Endothelial cell of umbilical vein (primary cell): ENCODE measurements at regions not wholly inside any gene's neighbourhood (a gene's known extent, or its start where the extent isn't known, plus 50 kb on each side); places are given as distances from the start of the nearest gene placed in this dataset.

Experiments used
- BruUV-seq: library from RNA; stranded (reverse); fragments of 400-500 nt; replicated peaks from 2 replicates; lab custom pipeline; 2021; lab: Mats Ljungman, UMichigan
- CTCF ChIA-PET: fragments of 300-600, 350-600 bp; sonication (Branson Sonifier 250); formaldehyde crosslinking; loops from one replicate; lab custom pipeline; 2021; ENCODE audit warnings: antibody characterized with exemption, inconsistent platforms; lab: Charles Lee
- POLR2A ChIA-PET: fragments of 300-600, 350-600 bp; sonication (Branson Sonifier 250); formaldehyde crosslinking; loops from one replicate; lab custom pipeline; 2021; ENCODE audit warnings: antibody characterized with exemption, inconsistent platforms; lab: Charles Lee
- DNase-seq: peaks from one replicate; pipeline ENCODE4 v3.0.0-alpha.2; 2011; ENCODE audit warnings: low read depth, low spot score
- FAIRE-seq: peaks from 2 replicates; lab custom pipeline; 2011; peaks lifted over from hg19 to GRCh38; lab: Jason Lieb, UNC
- H2AFZ ChIP-seq: 2 replicates; pipeline ENCODE4 v1.6.0; 2012; ENCODE audit warnings: low read depth, low read length, control low read depth, inconsistent platforms
- H3K27ac ChIP-seq: 2 replicates; pipeline ENCODE4 v1.5.1; 2011; ENCODE audit warnings: low read depth, mild to moderate bottlenecking, control low read depth, low read length, moderate library complexity; ENCODE audit not compliant: insufficient read depth
- H3K27me3 ChIP-seq, 2 experiments: 2 replicates each; pipeline versions ENCODE4 v1.6.0 to v1.6.1; 2011; ENCODE audit warnings: low read length in 2 of 2, mixed read lengths in 1 of 2; ENCODE audit not compliant: control insufficient read depth in 2 of 2, insufficient read depth in 2 of 2
- H3K36me3 ChIP-seq, 2 experiments: 2 replicates in 1 of 2; 3 replicates in 1 of 2; pipeline ENCODE4 v1.5.1; 2011; ENCODE audit warnings: low read length in 2 of 2, mild to moderate bottlenecking in 1 of 2, moderate library complexity in 1 of 2; ENCODE audit not compliant: control insufficient read depth in 2 of 2, insufficient read depth in 2 of 2; ENCODE audit errors: extremely low read depth in 1 of 2
- H3K4me1 ChIP-seq: 3 replicates; pipeline ENCODE4 v1.5.1; 2011; ENCODE audit warnings: mild to moderate bottlenecking, low read length; ENCODE audit not compliant: control insufficient read depth, insufficient read depth; ENCODE audit errors: extremely low read depth
- H3K4me2 ChIP-seq: 2 replicates; pipeline ENCODE4 v1.6.1; 2011; ENCODE audit warnings: low read length, control low read depth, mixed read lengths; ENCODE audit not compliant: insufficient read depth
- H3K4me3 ChIP-seq, 3 experiments: fragments of 200-600 bp in 1 of 3; sonication (generic), shearing (Covaris generic) in 1 of 3; replicated peaks in 1 of 3; 2 replicates each; pipeline ENCODE4 v1.5.1; 2011 to 2016; ENCODE audit warnings: control low read depth in 3 of 3, low read length in 3 of 3, mild to moderate bottlenecking in 2 of 3, inconsistent platforms in 1 of 3, low read depth in 1 of 3, moderate library complexity in 1 of 3; ENCODE audit not compliant: insufficient read depth in 1 of 3
- H3K79me2 ChIP-seq: 2 replicates; pipeline ENCODE4 v1.6.0; 2012; ENCODE audit warnings: low read length, inconsistent platforms; ENCODE audit not compliant: control insufficient read depth, insufficient read depth
- H3K9ac ChIP-seq: replicated peaks from 2 replicates; pipeline ENCODE3; 2011; ENCODE audit warnings: low read length, control low read depth; ENCODE audit not compliant: insufficient read depth; ENCODE audit errors: extremely low read depth
- H3K9me1 ChIP-seq: replicated peaks from 3 replicates; pipeline ENCODE4 v1.6.0; 2011; ENCODE audit warnings: mild to moderate bottlenecking, low read length; ENCODE audit not compliant: control insufficient read depth, insufficient read depth; ENCODE audit errors: extremely low read depth
- H3K9me3 ChIP-seq: replicated peaks from 2 replicates; pipeline ENCODE4 v1.5.1; 2012; ENCODE audit warnings: low read length, inconsistent platforms; ENCODE audit not compliant: control insufficient read depth, insufficient read depth
- H4K20me1 ChIP-seq: replicated peaks from 2 replicates; pipeline ENCODE3; 2011; ENCODE audit warnings: mild to moderate bottlenecking, low read length; ENCODE audit not compliant: control insufficient read depth, insufficient read depth; ENCODE audit errors: extremely low read depth
- EZH2 ChIP-seq: IDR thresholded peaks from 2 replicates; pipeline ENCODE4 v1.6.1; 2012; ENCODE audit warnings: borderline replicate concordance, low read depth, mild to moderate bottlenecking, moderate library complexity, low read length, inconsistent platforms; ENCODE audit not compliant: severe bottlenecking
- FOS ChIP-seq: IDR thresholded peaks from 2 replicates; pipeline ENCODE4 v1.6.1; 2011; ENCODE audit warnings: mild to moderate bottlenecking, low read length, moderate library complexity, borderline replicate concordance; ENCODE audit not compliant: insufficient read depth
- GATA2 ChIP-seq: IDR thresholded peaks from 2 replicates; pipeline ENCODE4 v1.7.0; 2011; ENCODE audit warnings: low read depth, mild to moderate bottlenecking, moderate library complexity, mixed read lengths, low read length; ENCODE audit not compliant: insufficient read length, insufficient read depth
- JUN ChIP-seq: IDR thresholded peaks from 2 replicates; pipeline ENCODE4 v1.6.1; 2011; ENCODE audit warnings: borderline replicate concordance, low read depth; ENCODE audit not compliant: insufficient read length, insufficient read depth
- MYC ChIP-seq: IDR thresholded peaks from one replicate; pipeline ENCODE4 v1.6.1; 2011; ENCODE audit warnings: mild to moderate bottlenecking, low read depth, low read length
- POLR2A ChIP-seq: IDR thresholded peaks from 2 replicates; pipeline ENCODE4 v1.6.1; 2012; ENCODE audit warnings: low read depth, mild to moderate bottlenecking, control low read depth, low read length
- POLR2AphosphoS5 ChIP-seq: IDR thresholded peaks from 2 replicates; pipeline ENCODE4 v1.6.1; 2012; ENCODE audit warnings: low read depth, mild to moderate bottlenecking, control low read depth, low read length, moderate library complexity; ENCODE audit not compliant: insufficient read depth
- dilution Hi-C: fragments of 300-500 bp; cut with MboI; formaldehyde crosslinking; loops from one replicate; pipeline ENCODE4 v1.15.0; 2019; ENCODE audit warnings: low sequenced_read_pairs; ENCODE audit not compliant: extremely low pct_ligation_motif_present
- intact Hi-C: fragments of 100-400 bp; cut with micrococcal nuclease; formaldehyde crosslinking; loops from one replicate; pipeline ENCODE4 v1.10.0; 2022
- TF ChIP-seq, protein P1 (sequence below): IDR thresholded peaks from 2 replicates; pipeline ENCODE4 v1.6.1; 2011; ENCODE audit not compliant: insufficient read depth, insufficient read length
- TF ChIP-seq, protein P2 (sequence below), 2 donors: IDR thresholded peaks; 1 replicate in 1 of 2; 2 replicates in 1 of 2; pipeline ENCODE4 v1.5.1; 2011; ENCODE audit warnings: low read length in 2 of 2, mild to moderate bottlenecking in 2 of 2, moderate library complexity in 2 of 2, control low read depth in 1 of 2, inconsistent platforms in 1 of 2, low read depth in 1 of 2; ENCODE audit not compliant: insufficient read depth in 1 of 2; ENCODE audit errors: extremely low read depth in 1 of 2

DNA sequence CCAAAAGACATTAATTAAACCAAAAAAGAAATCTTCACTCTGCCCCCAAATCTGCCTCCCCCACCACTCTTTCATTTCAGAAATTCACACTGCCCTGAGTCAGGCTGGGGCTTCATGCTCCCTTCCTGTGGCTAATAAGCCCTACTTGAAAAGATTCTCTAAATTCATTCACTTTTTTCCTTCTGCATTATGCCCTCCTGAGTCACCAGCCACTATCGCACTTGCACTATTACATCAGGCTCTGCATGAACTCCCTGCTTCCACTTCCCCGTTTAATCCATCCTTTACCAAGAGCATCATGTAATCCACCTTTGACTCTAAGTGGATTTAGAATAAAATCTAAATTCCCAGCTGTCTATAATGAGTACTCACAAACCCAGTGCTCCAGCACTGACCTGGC is 295.4 kb upstream of the KLF3 start:
- TF ChIP-seq POLR2A = no peak
- no peak for TF ChIP-seq FOS
- TF ChIP-seq, protein P1, sequence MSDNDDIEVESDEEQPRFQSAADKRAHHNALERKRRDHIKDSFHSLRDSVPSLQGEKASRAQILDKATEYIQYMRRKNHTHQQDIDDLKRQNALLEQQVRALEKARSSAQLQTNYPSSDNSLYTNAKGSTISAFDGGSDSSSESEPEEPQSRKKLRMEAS = no peak
- TF ChIP-seq EZH2 = no peak
- no peak for TF ChIP-seq GATA2
- TF ChIP-seq, protein P2, sequence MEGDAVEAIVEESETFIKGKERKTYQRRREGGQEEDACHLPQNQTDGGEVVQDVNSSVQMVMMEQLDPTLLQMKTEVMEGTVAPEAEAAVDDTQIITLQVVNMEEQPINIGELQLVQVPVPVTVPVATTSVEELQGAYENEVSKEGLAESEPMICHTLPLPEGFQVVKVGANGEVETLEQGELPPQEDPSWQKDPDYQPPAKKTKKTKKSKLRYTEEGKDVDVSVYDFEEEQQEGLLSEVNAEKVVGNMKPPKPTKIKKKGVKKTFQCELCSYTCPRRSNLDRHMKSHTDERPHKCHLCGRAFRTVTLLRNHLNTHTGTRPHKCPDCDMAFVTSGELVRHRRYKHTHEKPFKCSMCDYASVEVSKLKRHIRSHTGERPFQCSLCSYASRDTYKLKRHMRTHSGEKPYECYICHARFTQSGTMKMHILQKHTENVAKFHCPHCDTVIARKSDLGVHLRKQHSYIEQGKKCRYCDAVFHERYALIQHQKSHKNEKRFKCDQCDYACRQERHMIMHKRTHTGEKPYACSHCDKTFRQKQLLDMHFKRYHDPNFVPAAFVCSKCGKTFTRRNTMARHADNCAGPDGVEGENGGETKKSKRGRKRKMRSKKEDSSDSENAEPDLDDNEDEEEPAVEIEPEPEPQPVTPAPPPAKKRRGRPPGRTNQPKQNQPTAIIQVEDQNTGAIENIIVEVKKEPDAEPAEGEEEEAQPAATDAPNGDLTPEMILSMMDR (IDR thresholded peaks at IDR 0.05; ENCODE audit: extremely low read depth in 1 of 2, insufficient read depth in 1 of 2, low read depth in 1 of 2, low read length in 2 of 2) = no peak
- no peak for TF ChIP-seq POLR2AphosphoS5
- TF ChIP-seq MYC = no peak
- no peak for TF ChIP-seq JUN
- CTCF ChIA-PET = no interaction called here
- no peak for DNase-seq

More for the DNA sequence above, 295.4 kb upstream of the KLF3 start:
- H3K9ac ChIP-seq = no peak overlapping the region
- no peaks in the 10 kb centered on the region for H3K9me3 ChIP-seq
- H2AFZ ChIP-seq = no peak overlapping the region
- intact Hi-C loops (no loop called here), dilution Hi-C loops (no loop called here)
- H4K20me1 ChIP-seq = no peaks in the 10 kb centered on the region
- H3K4me3 ChIP-seq = no peak overlapping the region
- no peak overlapping the region for H3K27ac ChIP-seq
- no peaks in the 10 kb centered on the region for H3K36me3 ChIP-seq
- POLR2A ChIA-PET = no interaction called here
- no peaks in the 10 kb centered on the region for H3K4me1 ChIP-seq
- H3K9me1 ChIP-seq = no peaks in the 10 kb centered on the region
- H3K79me2 ChIP-seq = no peaks in the 10 kb centered on the region
- no TSS peak for BruUV-seq
- no peak overlapping the region for H3K4me2 ChIP-seq
- H3K27me3 ChIP-seq = peaks cover 15 to 17% of the 10 kb centered on the region in 2 experiments
- FAIRE-seq = no peak
